GM21576 (cell line): ENCODE measurements at regions not wholly inside any gene's neighbourhood (a gene's known extent, or its start where the extent isn't known, plus 50 kb on each side); places are given as distances from the start of the nearest gene placed in this dataset.

Experiments
- ATAC-seq: cut with Tn5 transposase; IDR thresholded peaks from one replicate; pipeline ENCODE4 v1.9.1; 2021; ENCODE audit warnings: mild to moderate bottlenecking, moderate library complexity; ENCODE audit not compliant: unreplicated experiment

GRCh38 chr6:165960695-165961094 is 207.0 kb downstream of the TBXT start:
- ATAC-seq: no peak

- ATAC-seq: no peak
Measured at GRCh38 chr6:165959627-165960026, 208.0 kb downstream of the TBXT start.

DNA sequence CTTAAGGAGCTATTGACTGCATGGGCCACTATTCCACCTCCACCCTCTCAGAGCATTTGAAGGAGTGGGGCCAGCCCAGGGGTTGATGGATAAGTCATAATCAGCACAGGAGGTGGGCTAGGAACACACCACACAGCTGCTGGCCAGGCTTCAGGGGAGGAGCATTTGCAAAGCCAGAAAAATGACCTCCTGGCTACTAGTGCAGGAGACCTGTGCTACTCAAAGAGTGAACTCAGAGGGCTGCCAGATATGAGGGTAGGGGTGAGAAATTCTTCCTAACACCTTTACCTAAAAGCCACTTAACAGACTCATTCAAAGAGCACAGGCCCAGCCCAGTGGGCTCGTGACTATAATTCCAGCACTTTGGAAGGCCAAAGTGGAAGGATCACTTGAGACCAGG is 210.8 kb downstream of the TBXT start:
- no peak for ATAC-seq

DNA sequence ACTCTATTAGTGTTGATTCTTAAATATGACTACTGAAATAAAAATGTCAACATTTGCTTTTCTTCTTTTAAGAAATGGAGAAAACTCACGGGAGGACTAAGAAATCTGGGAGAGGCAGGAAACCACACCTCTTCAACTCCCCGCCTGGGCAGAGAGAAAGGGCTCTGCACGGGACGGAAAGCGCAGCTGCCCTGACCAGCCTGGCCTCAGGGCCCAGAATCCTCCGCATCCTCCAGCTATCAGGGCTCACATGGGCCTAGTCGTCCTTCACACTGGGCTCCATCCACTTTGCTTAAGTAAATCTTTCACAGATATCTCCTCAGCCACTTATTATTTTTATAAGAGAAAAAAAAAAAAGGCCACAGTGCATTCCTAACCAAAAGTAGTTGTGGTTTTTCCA is 215.1 kb downstream of the TBXT start:
- ATAC-seq: no peak

GRCh38 chr6:165950316-165950715 is 217.3 kb downstream of the TBXT start:
- no peak for ATAC-seq

- no peak for ATAC-seq
Measured at GRCh38 chr6:165949324-165949723, 218.3 kb downstream of the TBXT start.

DNA sequence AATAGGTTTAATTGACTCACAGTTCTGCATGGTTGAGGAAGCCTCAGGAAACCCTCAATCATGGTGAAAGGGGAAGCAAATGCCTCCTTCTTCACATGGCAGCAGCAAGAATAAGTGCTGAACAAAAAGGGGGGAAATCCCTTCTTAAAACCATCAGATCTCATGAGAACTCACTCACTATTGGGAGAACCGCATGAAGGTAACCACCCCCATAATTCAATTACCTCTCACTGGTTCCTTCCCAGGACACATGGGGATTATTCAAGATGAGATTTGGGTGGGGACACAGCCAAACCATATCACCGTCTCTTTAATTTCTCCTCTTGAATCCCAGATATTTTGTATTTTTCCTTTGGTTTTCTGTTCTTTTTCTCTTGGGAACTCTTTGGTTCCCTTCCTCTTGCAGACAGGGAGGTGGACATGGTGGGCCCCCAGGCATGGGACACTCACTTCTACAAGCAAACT is 223.6 kb downstream of the TBXT start:
- no peak for ATAC-seq

GRCh38 chr6:165941786-165942185 is 225.9 kb downstream of the TBXT start:
- no peak for ATAC-seq

DNA sequence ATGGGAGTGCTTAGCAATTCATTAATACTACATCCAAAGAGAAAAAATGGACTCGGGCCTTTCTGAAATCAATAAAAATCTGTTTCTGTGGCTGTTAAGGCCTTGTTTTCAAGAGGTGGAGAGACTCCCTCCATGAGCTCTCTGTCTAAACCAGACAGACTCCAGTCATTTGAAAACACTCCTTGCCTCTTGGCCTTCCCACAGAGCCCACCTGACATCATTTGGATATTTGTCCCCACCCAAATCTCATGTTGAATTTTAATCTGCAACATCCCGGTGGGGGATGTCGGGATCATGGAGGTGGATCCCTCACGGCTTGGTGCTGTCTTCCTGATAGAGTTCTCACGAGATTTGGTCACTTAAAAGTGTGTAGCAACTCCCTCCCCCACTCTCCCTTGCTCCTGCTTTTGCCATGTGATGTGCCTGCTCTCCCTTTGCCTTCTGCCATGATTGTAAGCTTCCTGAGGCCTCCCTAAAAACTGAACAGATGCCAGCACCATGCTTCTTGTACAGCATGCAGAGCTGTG is 226.3 kb downstream of the TBXT start:
- no peak for ATAC-seq

DNA sequence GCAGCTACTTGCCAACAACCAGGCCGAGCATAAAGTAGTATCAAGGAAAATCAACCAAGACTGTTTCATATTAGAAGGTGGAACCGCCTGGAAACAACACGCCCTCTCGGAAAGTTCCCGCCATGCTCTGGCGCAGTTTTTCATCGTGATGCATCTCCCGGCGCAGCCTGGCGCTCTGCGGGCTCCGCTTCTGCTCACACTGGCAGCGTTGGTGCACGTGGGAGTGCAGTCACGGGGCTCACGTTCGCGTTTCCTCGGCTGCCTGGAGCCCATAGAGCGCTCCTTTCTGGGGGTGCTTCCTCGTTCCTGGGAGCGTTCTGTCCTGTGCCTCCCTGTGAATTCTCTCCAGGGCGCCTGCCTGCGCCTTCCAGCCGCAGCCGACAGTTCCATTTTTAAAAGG is 227.3 kb downstream of the TBXT start:
- ATAC-seq: no peak

DNA sequence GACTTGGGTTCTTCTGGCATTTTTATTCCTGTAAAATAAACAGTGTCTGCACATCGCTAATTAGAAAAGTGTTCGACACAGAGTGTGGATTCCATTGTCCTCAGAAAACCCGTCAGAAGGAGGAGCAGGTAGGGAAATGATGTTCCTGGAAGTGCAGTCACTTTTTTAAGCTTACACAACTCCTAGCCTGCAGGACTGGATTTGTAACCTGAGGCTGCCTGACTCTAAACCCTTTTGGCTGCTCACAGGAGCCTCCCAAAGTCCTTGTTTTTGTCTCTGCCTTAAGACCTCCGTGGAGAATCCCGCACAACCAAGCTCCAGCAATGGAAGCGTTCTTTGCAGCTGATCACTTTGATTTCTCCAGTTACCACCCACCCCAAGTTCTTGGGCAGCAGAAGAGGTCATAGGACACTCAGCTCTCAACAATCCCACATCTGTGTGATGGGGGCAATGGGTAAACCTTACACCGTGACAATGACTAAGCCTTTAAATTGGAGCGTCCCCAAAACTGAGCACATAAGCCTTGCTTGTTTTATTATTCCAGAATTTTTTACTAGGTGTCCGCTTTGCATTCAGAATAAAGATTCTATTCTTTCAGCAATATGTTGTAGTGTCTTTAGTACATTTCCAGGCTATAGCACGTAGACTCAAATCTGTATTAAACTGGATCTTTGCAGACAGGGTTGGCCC is 227.9 kb downstream of the TBXT start:
- ATAC-seq: no peak

DNA sequence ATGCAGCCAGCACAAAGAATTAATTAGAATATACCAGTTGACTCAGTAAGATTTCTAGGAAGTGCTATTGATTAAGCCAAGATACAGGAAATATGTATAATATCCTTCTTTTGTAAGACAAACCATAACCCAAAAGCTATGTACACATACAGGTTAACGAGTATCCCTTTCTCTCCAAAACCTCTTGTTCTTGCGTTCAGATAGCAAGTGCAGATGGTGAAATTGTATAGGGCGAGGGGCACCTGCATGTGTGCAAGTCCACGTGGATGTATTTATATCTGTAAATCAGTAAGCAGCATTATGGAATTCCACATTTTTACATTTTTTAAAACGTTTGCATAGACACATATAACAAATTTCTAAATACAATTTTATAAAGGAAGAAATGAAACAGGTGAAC is 228.6 kb downstream of the TBXT start:
- no peak for ATAC-seq

DNA sequence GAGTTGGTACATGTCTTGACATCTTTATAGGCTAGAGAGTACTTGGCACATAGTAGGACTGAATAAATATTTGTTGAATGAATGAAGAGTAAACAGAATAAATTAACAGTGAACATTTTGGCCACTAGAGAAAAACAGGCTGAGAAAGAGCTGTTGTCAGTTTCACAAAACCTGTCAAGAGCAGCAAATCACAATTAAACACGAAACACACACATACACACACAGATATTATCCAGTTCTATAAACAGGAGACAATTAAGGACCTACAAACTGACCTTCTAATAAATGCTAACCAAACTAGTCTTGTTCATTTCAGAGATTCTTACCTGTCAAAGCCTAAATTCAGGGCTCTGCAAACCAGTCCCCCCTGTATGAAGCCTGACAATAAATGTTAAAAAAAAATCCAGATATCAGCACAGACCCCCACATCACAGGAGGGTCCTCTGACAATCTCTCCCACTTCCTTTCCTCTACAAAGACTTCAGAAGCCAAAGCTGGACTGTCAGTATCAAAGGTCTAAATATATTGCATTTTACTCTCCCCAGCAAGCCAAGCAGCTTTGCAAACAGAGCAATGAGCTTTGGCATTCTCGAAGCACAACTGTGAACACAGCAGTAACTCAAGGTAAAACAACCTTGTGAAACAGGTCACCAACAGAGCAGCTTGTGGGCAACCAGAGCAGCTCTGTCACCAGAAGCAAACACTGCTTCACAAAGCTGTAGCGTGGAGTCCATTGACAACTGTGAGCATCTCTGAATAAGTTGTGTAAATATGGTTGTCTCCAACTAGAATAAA is 229.9 kb downstream of the TBXT start:
- no peak for ATAC-seq

- ATAC-seq: no peak
Measured at GRCh38 chr6:165936660-165937059, 231.0 kb downstream of the TBXT start.

DNA sequence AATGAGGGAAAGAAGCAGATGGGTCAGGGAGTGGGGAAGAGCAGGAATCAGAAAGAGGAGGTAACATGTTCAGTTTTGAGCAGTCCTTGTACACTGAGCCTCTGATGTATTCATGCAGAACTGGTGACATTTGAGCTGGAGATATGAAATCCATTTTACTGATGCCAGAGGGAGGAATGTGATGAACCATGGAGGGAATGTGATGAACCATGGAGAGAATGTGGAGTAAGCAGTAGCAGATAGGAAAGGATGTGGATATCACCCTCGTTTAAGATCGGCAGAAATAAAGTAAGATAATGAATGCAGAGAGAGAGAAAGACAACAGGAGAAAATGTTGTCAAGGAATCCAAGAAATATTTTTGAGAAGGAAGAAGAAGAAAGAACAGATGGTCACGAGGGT is 231.6 kb downstream of the TBXT start:
- ATAC-seq: no peak

GRCh38 chr6:165931675-165932074 is 236.0 kb downstream of the TBXT start:
- no peak for ATAC-seq

GRCh38 chr6:165930668-165931214 is 236.9 kb downstream of the TBXT start:
- ATAC-seq: no peak

DNA sequence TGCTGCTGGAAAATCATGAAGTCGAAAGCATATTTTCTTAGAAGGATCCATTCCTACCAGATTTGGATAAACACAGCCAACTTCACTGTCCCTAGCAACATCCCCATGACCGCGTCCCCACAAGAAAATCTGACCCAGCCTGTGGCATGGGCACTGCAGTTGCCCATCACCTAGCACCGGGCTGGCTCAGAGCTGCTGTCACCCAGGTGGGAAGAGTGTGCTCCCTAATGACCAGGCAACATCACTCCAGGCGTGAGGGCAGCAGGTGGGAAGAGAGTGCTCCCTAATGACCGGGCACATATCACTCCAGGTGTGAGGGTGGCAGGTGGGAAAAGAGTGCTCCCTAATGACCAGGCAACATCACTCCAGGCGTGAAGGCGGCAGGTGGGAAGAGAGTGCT is 238.0 kb downstream of the TBXT start:
- ATAC-seq: no peak

DNA sequence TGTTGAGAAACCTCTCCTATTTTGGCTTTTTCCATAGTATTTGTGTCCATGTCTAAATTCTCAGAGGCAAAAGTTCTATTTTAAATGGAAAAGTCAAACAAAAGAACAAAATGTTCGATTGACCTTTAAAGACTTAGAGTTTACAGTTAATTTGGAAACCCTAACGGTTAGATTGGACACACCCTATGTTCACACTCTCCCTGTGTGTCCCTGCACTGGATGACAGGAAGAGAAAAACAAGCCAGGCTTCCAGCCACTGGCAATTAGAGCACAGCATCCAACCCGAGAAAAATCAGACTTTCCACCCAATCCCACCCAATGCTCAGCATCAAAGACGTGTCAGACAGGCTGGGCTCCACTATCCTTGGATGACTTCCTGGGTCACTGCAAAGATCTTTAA is 241.3 kb downstream of the TBXT start:
- ATAC-seq: no peak

GRCh38 chr6:165925474-165926156 is 242.0 kb downstream of the TBXT start:
- no peak for ATAC-seq

DNA sequence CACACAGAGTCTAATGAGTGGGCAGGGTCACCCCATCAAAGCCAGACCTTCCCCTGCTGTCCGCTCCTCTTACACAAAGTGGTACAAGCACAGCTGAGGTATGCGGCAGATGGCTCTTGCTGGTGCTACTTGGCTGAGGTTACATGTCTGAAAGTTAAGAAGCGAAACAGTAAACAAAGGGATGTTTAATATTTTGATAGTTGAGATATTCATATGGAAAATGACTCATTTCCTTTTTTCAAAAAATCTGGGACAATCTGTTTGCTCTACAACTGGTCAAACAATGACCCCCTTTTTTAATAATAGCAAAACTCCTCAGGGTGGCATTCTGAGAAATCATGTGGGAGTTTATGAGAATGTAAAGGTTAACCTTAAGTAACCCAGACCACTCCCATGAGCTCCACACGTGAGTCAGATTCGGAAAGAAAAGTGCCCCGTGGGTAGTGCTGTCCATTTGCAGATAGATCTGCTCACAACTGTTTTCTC is 245.3 kb downstream of the TBXT start:
- ATAC-seq: no peak
